ENCODE measurements at regions not wholly inside any gene's neighbourhood (a gene's known extent, or its start where the extent isn't known, plus 50 kb on each side); places are given as distances from the start of the nearest gene placed in this dataset.

- no peak overlapping the region for H2AFZ ChIP-seq
- no peak overlapping the region for H3K4me3 Mint-ChIP-seq
- no peak overlapping the region for H3K4me2 ChIP-seq
- TF ChIP-seq ZNF331 (CRISPR knock-in tag; IDR thresholded peaks at IDR 0.05; ENCODE audit: low read depth) (no peak), ETS1 (IDR thresholded peaks at IDR 0.05) (no peak), STAT1 (IDR thresholded peaks at IDR 0.05; ENCODE audit: unreplicated experiment) (no peak), ZNF114 (CRISPR knock-in tag; IDR thresholded peaks at IDR 0.05) (no peak), EZH2 (IDR thresholded peaks at IDR 0.05; ENCODE audit: low read depth, unreplicated experiment) (no peak), REST (IDR thresholded peaks at IDR 0.05; ENCODE audit: unreplicated experiment) (no peak), JUNB (IDR thresholded peaks at IDR 0.05; ENCODE audit: unreplicated experiment) (no peak), NANOG (IDR thresholded peaks at IDR 0.05; ENCODE audit: borderline replicate concordance) (no peak), EZH2phosphoT487 (IDR thresholded peaks at IDR 0.05; ENCODE audit: unreplicated experiment) (no peak), POLR2AphosphoS5 (IDR thresholded peaks at IDR 0.05; ENCODE audit: low read depth) (no peak), CTCF (conservative IDR thresholded peaks at IDR 0.05; ENCODE audit: low read depth in 2 of 2) (no peak), ZNF462 (CRISPR knock-in tag; IDR thresholded peaks at IDR 0.05) (no peak), CREB1 (CRISPR knock-in tag; IDR thresholded peaks at IDR 0.05; ENCODE audit: low read depth) (no peak)
- no peaks in the 10 kb centered on the region for H3K79me2 ChIP-seq (replicated peaks; ENCODE audit: insufficient read depth)
- H3K4me3 ChIP-seq: no peak overlapping the region
- H3K27ac Mint-ChIP-seq: no peak overlapping the region
- H3K4me1 Mint-ChIP-seq: no peaks in the 10 kb centered on the region; the same call in 2 of the 3 replicates
- H3K9me3 Mint-ChIP-seq: peaks cover 8% of the 10 kb centered on the region; the same call in 2 of the 3 replicates
- no peaks in the 10 kb centered on the region for H3K27me3 Mint-ChIP-seq (ENCODE audit: insufficient read depth, low read depth, poor library complexity)
- no peak for ATAC-seq
- H3K27me3 ChIP-seq (ENCODE audit: insufficient read depth): no peaks in the 10 kb centered on the region
- H3K4me1 ChIP-seq (ENCODE audit: insufficient read depth): no peaks in the 10 kb centered on the region
- DNase-seq (ENCODE audit: low spot score): no peak
- no peaks in the 10 kb centered on the region for H3K9me2 ChIP-seq (ENCODE audit: insufficient read depth)
- no peaks in the 10 kb centered on the region for H3F3A ChIP-seq (replicated peaks; ENCODE audit: low read depth)
- H4K20me1 ChIP-seq (replicated peaks; ENCODE audit: insufficient read depth): no peaks in the 10 kb centered on the region
- H3K36me3 Mint-ChIP-seq (ENCODE audit: low read depth): peaks cover 7% of the 10 kb centered on the region; the same call in 2 of the 3 replicates
- no peaks in the 10 kb centered on the region for H3K36me3 ChIP-seq (ENCODE audit: insufficient read depth)
- H3K27ac ChIP-seq (ENCODE audit: low read depth): no peak overlapping the region
These were observed 153.8 kb upstream of the HDAC9 start for GRCh38 chr7:18341756-18342155.

Measured in GM23338 (cell line).